KG1 (cell line): ENCODE measurements at regions not wholly inside any gene's neighbourhood (a gene's known extent, or its start where the extent isn't known, plus 50 kb on each side); places are given as distances from the start of the nearest gene placed in this dataset.
"Not testable (repeated sequence)": the region's sequence is repeated elsewhere in the genome, so short reads cannot be mapped to it uniquely, and the experiment has no call there.

Experiments used
- DNase-seq: peaks from one replicate; lab custom pipeline; 2025; lab: John Stamatoyannopoulos, UW

- DNase-seq, result not testable (repeated sequence)
These were observed 245.3 kb upstream of the PROK2 start for GRCh38 chr3:72030296-72030695.

GRCh38 chr3:72028726-72029125, 243.8 kb upstream of the PROK2 start:
- DNase-seq, result not testable (repeated sequence)

- not testable (repeated sequence) for DNase-seq
These were observed 243.4 kb upstream of the PROK2 start for GRCh38 chr3:72028307-72028706.

GRCh38 chr3:72027728-72028127, 242.8 kb upstream of the PROK2 start:
- DNase-seq, result not testable (repeated sequence)

- DNase-seq, result no peak
These were observed 237.1 kb upstream of the PROK2 start for GRCh38 chr3:72022027-72022426.

- no peak for DNase-seq
These were observed 236.6 kb upstream of the PROK2 start for GRCh38 chr3:72021531-72021930.

GRCh38 chr3:72018343-72018984, 233.5 kb upstream of the PROK2 start:
- DNase-seq, result no peak

- no peak for DNase-seq
These were observed 233.0 kb upstream of the PROK2 start for GRCh38 chr3:72017935-72018334.

- DNase-seq, result no peak
These were observed 232.4 kb upstream of the PROK2 start for GRCh38 chr3:72017311-72017710.

- DNase-seq, result no peak
These were observed 230.5 kb upstream of the PROK2 start for GRCh38 chr3:72015463-72015862.

GRCh38 chr3:72013084-72013483, 228.1 kb upstream of the PROK2 start:
- no peak for DNase-seq

GRCh38 chr3:72012363-72012762, 227.4 kb upstream of the PROK2 start:
- DNase-seq, result no peak

GRCh38 chr3:72011485-72011884, 226.5 kb upstream of the PROK2 start:
- no peak for DNase-seq

- no peak for DNase-seq
These were observed 225.0 kb upstream of the PROK2 start for GRCh38 chr3:72009851-72010443.

GRCh38 chr3:72008226-72008996, 223.5 kb upstream of the PROK2 start:
- DNase-seq, result no peak

- DNase-seq, result no peak
These were observed 221.9 kb upstream of the PROK2 start for GRCh38 chr3:72006631-72007556.

GRCh38 chr3:72004749-72005292, 219.9 kb upstream of the PROK2 start:
- DNase-seq, result no peak

- no peak for DNase-seq
These were observed 219.0 kb upstream of the PROK2 start for GRCh38 chr3:72003936-72004335.

- DNase-seq, result no peak
These were observed 216.8 kb upstream of the PROK2 start for GRCh38 chr3:72001758-72002157.

GRCh38 chr3:71998995-71999673, 214.2 kb upstream of the PROK2 start:
- DNase-seq, result no peak

GRCh38 chr3:71997066-71997653, 212.2 kb upstream of the PROK2 start:
- no peak for DNase-seq
